ENCODE measurements at regions not wholly inside any gene's neighbourhood (a gene's known extent, or its start where the extent isn't known, plus 50 kb on each side); places are given as distances from the start of the nearest gene placed in this dataset.

- Histone ChIP-seq H4K91ac (ENCODE audit: low read depth, low read length, poor library complexity) (no peak overlapping the region), H3K23ac (ENCODE audit: low read depth, low read length, poor library complexity) (no peak overlapping the region), H2BK120ac (ENCODE audit: low read depth, low read length) (no peak overlapping the region), H4K8ac (ENCODE audit: low read depth, low read length) (no peak overlapping the region), H3K36me3 (replicated peaks in 1 of 2; ENCODE audit: control insufficient read depth in 2 of 2, insufficient read depth in 2 of 2, low read length in 2 of 2) (no peaks in the 10 kb centered on the region), H3K4me2 (ENCODE audit: insufficient read depth, low read length, poor library complexity, severe bottlenecking) (no peak overlapping the region), H2AFZ (ENCODE audit: low read length) (no peak overlapping the region), H3K4me1 (ENCODE audit: control insufficient read depth in 2 of 2, insufficient read depth in 1 of 2, low read depth in 1 of 2, low read length in 2 of 2) (no peaks in the 10 kb centered on the region), H3K27me3 (ENCODE audit: control insufficient read depth in 3 of 3, insufficient read depth in 3 of 3, low read depth in 1 of 3, low read length in 3 of 3) (peaks cover 0 to 8% (median 0%) of the 10 kb centered on the region in 3 experiments), H2BK15ac (ENCODE audit: low read length) (no peak overlapping the region), H3K4me3 (ENCODE audit: low read length in 2 of 2) (no peak overlapping the region), H3K9me3 (replicated peaks in 1 of 2; ENCODE audit: control insufficient read depth in 2 of 2, insufficient read depth in 1 of 2, low read depth in 1 of 2, low read length in 2 of 2) (no peaks in the 10 kb centered on the region), H3K18ac (ENCODE audit: low read length) (no peak overlapping the region), H3K9ac (ENCODE audit: low read depth, low read length, poor library complexity) (no peak overlapping the region), H2BK12ac (ENCODE audit: low read length) (no peak overlapping the region), H3K4ac (ENCODE audit: low read length) (no peak overlapping the region), H3K27ac (replicated peaks; ENCODE audit: low read length) (no peak overlapping the region), H2AK5ac (ENCODE audit: low read depth, low read length) (no peak overlapping the region), H2BK5ac (ENCODE audit: low read length) (no peak overlapping the region), H3K79me1 (ENCODE audit: low read depth, low read length) (no peaks in the 10 kb centered on the region), H3K14ac (ENCODE audit: low read length) (no peak overlapping the region)
- no CpG with 5 or more reads among the region's 7 CpGs for WGBS, 2 donors (ENCODE audit: extremely low coverage in 2 of 2, insufficient read length in 2 of 2, insufficient replicate concordance in 1 of 2)
- DNase-seq (ENCODE audit: low spot score): no peak
Observed at GRCh38 chr20:39124064-39124463, 161.9 kb downstream of the DHX35 start.

- Histone ChIP-seq H3K27ac (replicated peaks; ENCODE audit: low read length) (no peak overlapping the region), H2BK120ac (ENCODE audit: low read depth, low read length) (no peak overlapping the region), H2BK12ac (ENCODE audit: low read length) (no peak overlapping the region), H3K9me3 (replicated peaks in 1 of 2; ENCODE audit: control insufficient read depth in 2 of 2, insufficient read depth in 1 of 2, low read depth in 1 of 2, low read length in 2 of 2) (no peaks in the 10 kb centered on the region), H4K8ac (ENCODE audit: low read depth, low read length) (no peak overlapping the region), H2AFZ (ENCODE audit: low read length) (no peak overlapping the region), H2BK5ac (ENCODE audit: low read length) (no peak overlapping the region), H3K4me1 (ENCODE audit: control insufficient read depth in 2 of 2, insufficient read depth in 1 of 2, low read depth in 1 of 2, low read length in 2 of 2) (no peaks in the 10 kb centered on the region), H3K36me3 (replicated peaks in 1 of 2; ENCODE audit: control insufficient read depth in 2 of 2, insufficient read depth in 2 of 2, low read length in 2 of 2) (no peaks in the 10 kb centered on the region), H3K4ac (ENCODE audit: low read length) (no peak overlapping the region), H3K4me2 (ENCODE audit: insufficient read depth, low read length, poor library complexity, severe bottlenecking) (no peak overlapping the region), H2BK15ac (ENCODE audit: low read length) (no peak overlapping the region), H3K4me3 (ENCODE audit: low read length in 2 of 2) (no peak overlapping the region), H3K79me1 (ENCODE audit: low read depth, low read length) (no peaks in the 10 kb centered on the region), H3K27me3 (ENCODE audit: control insufficient read depth in 3 of 3, insufficient read depth in 3 of 3, low read depth in 1 of 3, low read length in 3 of 3) (peaks cover 0 to 8% (median 0%) of the 10 kb centered on the region in 3 experiments), H3K18ac (ENCODE audit: low read length) (no peak overlapping the region), H3K23ac (ENCODE audit: low read depth, low read length, poor library complexity) (no peak overlapping the region), H4K91ac (ENCODE audit: low read depth, low read length, poor library complexity) (no peak overlapping the region), H3K14ac (ENCODE audit: low read length) (no peak overlapping the region), H2AK5ac (ENCODE audit: low read depth, low read length) (no peak overlapping the region), H3K9ac (ENCODE audit: low read depth, low read length, poor library complexity) (no peak overlapping the region)
- WGBS, 2 donors (ENCODE audit: extremely low coverage in 2 of 2, insufficient read length in 2 of 2, insufficient replicate concordance in 1 of 2): no CpG with 5 or more reads among the region's 3 CpGs
- no peak for DNase-seq (ENCODE audit: low spot score)
Observed at GRCh38 chr20:39123185-39123557, 161.0 kb downstream of the DHX35 start.

GRCh38 chr20:39117491-39117890 is 155.3 kb downstream of the DHX35 start:
- peaks cover 0 to under 1% of the 10 kb centered on the region in 2 donors for H3K4me1 ChIP-seq (ENCODE audit: control insufficient read depth in 2 of 2, insufficient read depth in 1 of 2, low read depth in 1 of 2, low read length in 2 of 2)

GRCh38 chr20:39116020-39116419 is 153.9 kb downstream of the DHX35 start:
- no CpG with 5 or more reads among the region's 2 CpGs for WGBS, 2 donors (ENCODE audit: extremely low coverage in 2 of 2, insufficient read length in 2 of 2, insufficient replicate concordance in 1 of 2)

More at GRCh38 chr20:39117491-39117890, 155.3 kb downstream of the DHX35 start:
- H3K23ac ChIP-seq (ENCODE audit: low read depth, low read length, poor library complexity): no peak overlapping the region
- H3K9ac ChIP-seq (ENCODE audit: low read depth, low read length, poor library complexity): no peak overlapping the region
- H3K79me1 ChIP-seq (ENCODE audit: low read depth, low read length): no peaks in the 10 kb centered on the region
- no peak overlapping the region for H2AK5ac ChIP-seq (ENCODE audit: low read depth, low read length)
- no peak overlapping the region for H3K4me2 ChIP-seq (ENCODE audit: insufficient read depth, low read length, poor library complexity, severe bottlenecking)
- H2BK15ac ChIP-seq (ENCODE audit: low read length): no peak overlapping the region
- H4K8ac ChIP-seq (ENCODE audit: low read depth, low read length): no peak overlapping the region
- no peak overlapping the region for H2BK12ac ChIP-seq (ENCODE audit: low read length)
- no peak overlapping the region for H3K4me3 ChIP-seq (ENCODE audit: low read length in 2 of 2)
- H2BK5ac ChIP-seq (ENCODE audit: low read length): no peak overlapping the region
- peaks cover 0 to 2% (median 0%) of the 10 kb centered on the region in 3 experiments for H3K27me3 ChIP-seq (ENCODE audit: control insufficient read depth in 3 of 3, insufficient read depth in 3 of 3, low read depth in 1 of 3, low read length in 3 of 3)
- no peak for DNase-seq (ENCODE audit: low spot score)
- H3K14ac ChIP-seq (ENCODE audit: low read length): no peak overlapping the region
- no peak overlapping the region for H2BK120ac ChIP-seq (ENCODE audit: low read depth, low read length)
- no peak overlapping the region for H2AFZ ChIP-seq (ENCODE audit: low read length)
- no peak overlapping the region for H4K91ac ChIP-seq (ENCODE audit: low read depth, low read length, poor library complexity)
- H3K4ac ChIP-seq (ENCODE audit: low read length): no peak overlapping the region
- no peak overlapping the region for H3K18ac ChIP-seq (ENCODE audit: low read length)
- no peaks in the 10 kb centered on the region for H3K36me3 ChIP-seq (replicated peaks in 1 of 2; ENCODE audit: control insufficient read depth in 2 of 2, insufficient read depth in 2 of 2, low read length in 2 of 2)
- H3K9me3 ChIP-seq (replicated peaks in 1 of 2; ENCODE audit: control insufficient read depth in 2 of 2, insufficient read depth in 1 of 2, low read depth in 1 of 2, low read length in 2 of 2): no peaks in the 10 kb centered on the region
- H3K27ac ChIP-seq (replicated peaks; ENCODE audit: low read length): no peak overlapping the region

More at GRCh38 chr20:39116020-39116419, 153.9 kb downstream of the DHX35 start:
- DNase-seq (ENCODE audit: low spot score): no peak
- H3K14ac ChIP-seq (ENCODE audit: low read length): no peak overlapping the region
- no peak overlapping the region for H3K18ac ChIP-seq (ENCODE audit: low read length)
- no peak overlapping the region for H2AK5ac ChIP-seq (ENCODE audit: low read depth, low read length)
- H2BK5ac ChIP-seq (ENCODE audit: low read length): no peak overlapping the region
- no peak overlapping the region for H3K23ac ChIP-seq (ENCODE audit: low read depth, low read length, poor library complexity)
- H2BK12ac ChIP-seq (ENCODE audit: low read length): no peak overlapping the region
- no peaks in the 10 kb centered on the region for H3K79me1 ChIP-seq (ENCODE audit: low read depth, low read length)
- no peak overlapping the region for H3K4ac ChIP-seq (ENCODE audit: low read length)
- no peaks in the 10 kb centered on the region for H3K9me3 ChIP-seq (replicated peaks in 1 of 2; ENCODE audit: control insufficient read depth in 2 of 2, insufficient read depth in 1 of 2, low read depth in 1 of 2, low read length in 2 of 2)
- peaks cover 2 to 9% of the 10 kb centered on the region in 2 donors for H3K4me1 ChIP-seq (ENCODE audit: control insufficient read depth in 2 of 2, insufficient read depth in 1 of 2, low read depth in 1 of 2, low read length in 2 of 2)
- H3K36me3 ChIP-seq (replicated peaks in 1 of 2; ENCODE audit: control insufficient read depth in 2 of 2, insufficient read depth in 2 of 2, low read length in 2 of 2): no peaks in the 10 kb centered on the region
- H2BK15ac ChIP-seq (ENCODE audit: low read length): no peak overlapping the region
- no peak overlapping the region for H4K8ac ChIP-seq (ENCODE audit: low read depth, low read length)
- H3K27me3 ChIP-seq (ENCODE audit: control insufficient read depth in 3 of 3, insufficient read depth in 3 of 3, low read depth in 1 of 3, low read length in 3 of 3): no peaks in the 10 kb centered on the region
- H2AFZ ChIP-seq (ENCODE audit: low read length): no peak overlapping the region
- no peak overlapping the region for H3K4me3 ChIP-seq (ENCODE audit: low read length in 2 of 2)
- no peak overlapping the region for H2BK120ac ChIP-seq (ENCODE audit: low read depth, low read length)
- no peak overlapping the region for H3K27ac ChIP-seq (replicated peaks; ENCODE audit: low read length)
- H3K9ac ChIP-seq (ENCODE audit: low read depth, low read length, poor library complexity): no peak overlapping the region
- no peak overlapping the region for H3K4me2 ChIP-seq (ENCODE audit: insufficient read depth, low read length, poor library complexity, severe bottlenecking)
- H4K91ac ChIP-seq (ENCODE audit: low read depth, low read length, poor library complexity): no peak overlapping the region

All from neuronal stem cell (in vitro differentiated cells).